ENCODE measurements at regions not wholly inside any gene's neighbourhood (a gene's known extent, or its start where the extent isn't known, plus 50 kb on each side); places are given as distances from the start of the nearest gene placed in this dataset.

- no peak for TF ChIP-seq CTCF (IDR thresholded peaks at IDR 0.05; ENCODE audit: low read depth, low read length, poor library complexity, severe bottlenecking)
- TF ChIP-seq EZH2phosphoT487 (IDR thresholded peaks at IDR 0.05; ENCODE audit: borderline replicate concordance, low read length) = no peak
Measured at GRCh38 chr16:63612462-63613227, 1509.2 kb downstream of the CDH11 start.

Data from DOHH2 (cell line).